BLaER1 (cell line): ENCODE measurements at regions not wholly inside any gene's neighbourhood (a gene's known extent, or its start where the extent isn't known, plus 50 kb on each side); places are given as distances from the start of the nearest gene placed in this dataset.

ENCODE experiments used
- H3K27ac ChIP-seq: shearing (Covaris generic); formaldehyde crosslinking; 2 replicates; pipeline ENCODE4 v1.8.1; 2022
- H3K27me3 ChIP-seq: shearing (Covaris generic); formaldehyde crosslinking; 2 replicates; pipeline ENCODE4 v1.8.1; 2022
- H3K36me3 ChIP-seq: shearing (Covaris generic); formaldehyde crosslinking; 2 replicates; pipeline ENCODE4 v1.8.1; 2022
- H3K4me1 ChIP-seq: shearing (Covaris generic); formaldehyde crosslinking; 2 replicates; pipeline ENCODE4 v1.8.1; 2022
- H3K4me2 ChIP-seq: shearing (Covaris generic); formaldehyde crosslinking; 2 replicates; pipeline ENCODE4 v1.8.1; 2022
- H3K4me3 ChIP-seq: shearing (Covaris generic); formaldehyde crosslinking; 2 replicates; pipeline ENCODE4 v1.8.1; 2022
- H3K9ac ChIP-seq: shearing (Covaris generic); formaldehyde crosslinking; 2 replicates; pipeline ENCODE4 v1.8.1; 2022
- H3K9me3 ChIP-seq: shearing (Covaris generic); formaldehyde crosslinking; 2 replicates; pipeline ENCODE4 v1.8.1; 2022
- H4K20me1 ChIP-seq: shearing (Covaris generic); formaldehyde crosslinking; 2 replicates; pipeline ENCODE4 v1.8.1; 2022
- Cebpa-rat ChIP-seq: shearing (Covaris generic); IDR thresholded peaks from 2 replicates; pipeline ENCODE4 v1.8.1; 2022

DNA sequence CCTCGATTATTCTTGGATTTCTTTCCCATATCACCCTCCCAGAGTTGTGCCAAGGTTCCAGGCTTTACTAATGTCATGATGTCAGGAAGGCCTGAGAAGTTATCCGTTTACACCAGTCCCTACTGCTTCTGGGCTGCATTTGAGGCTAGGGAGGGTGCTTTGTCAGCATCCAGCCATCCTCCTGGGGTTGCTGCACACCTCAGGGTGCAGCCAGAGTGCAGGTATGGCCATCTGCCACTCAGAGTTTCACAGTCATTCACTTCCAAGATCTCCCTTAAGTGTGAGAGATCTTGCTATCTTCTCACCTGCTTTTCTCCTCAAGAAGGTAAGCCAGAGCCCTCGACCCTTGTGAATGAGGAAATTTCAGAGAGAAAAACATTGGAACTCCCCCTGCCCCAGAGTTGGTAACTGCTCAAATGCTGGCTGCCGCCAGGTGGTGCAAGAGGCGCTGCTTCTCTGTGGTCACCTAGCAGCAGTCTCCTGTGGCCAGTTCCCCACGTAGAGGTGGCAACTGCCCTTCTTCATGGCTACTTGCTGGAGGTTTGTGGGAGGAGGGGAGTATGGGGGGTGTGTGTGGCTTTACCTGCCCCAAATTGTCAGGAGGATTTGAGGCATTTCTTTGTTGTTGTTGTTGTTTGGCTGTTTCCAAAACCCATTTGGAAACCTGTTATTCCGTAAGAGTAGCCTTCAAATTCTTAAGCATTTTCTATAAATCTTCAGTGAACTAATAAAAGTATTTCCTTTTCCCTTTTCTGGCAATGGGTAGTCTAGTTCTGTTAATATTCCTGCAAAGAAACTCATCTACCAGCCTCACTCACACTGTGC, 259.6 kb upstream of the DMRT1 start:
- no peak overlapping the region for H3K4me3 ChIP-seq
- H3K36me3 ChIP-seq: no peaks in the 10 kb centered on the region
- no peak overlapping the region for H3K4me2 ChIP-seq

DNA sequence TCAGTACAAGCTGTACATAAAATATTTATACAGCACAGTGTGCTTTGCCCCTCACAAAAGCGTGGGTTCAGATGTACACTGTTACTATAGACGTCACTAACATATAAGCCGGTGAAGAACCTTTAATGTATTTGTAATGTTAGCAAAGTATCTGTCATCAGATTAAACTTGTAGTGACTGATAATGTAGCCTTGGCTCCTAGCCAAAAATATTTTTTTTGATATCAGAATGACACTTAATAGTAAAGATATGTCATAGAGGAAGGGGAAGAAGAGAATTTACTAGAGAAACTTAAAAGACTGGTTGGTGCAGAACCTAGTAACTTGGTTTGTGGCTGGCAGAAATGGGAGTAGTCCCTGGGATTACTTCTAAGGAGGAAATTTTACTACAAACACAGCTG, 258.7 kb upstream of the DMRT1 start:
- no peak overlapping the region for H3K4me3 ChIP-seq
- H3K4me2 ChIP-seq: no peak overlapping the region
- H3K27me3 ChIP-seq: no peaks in the 10 kb centered on the region
- no peaks in the 10 kb centered on the region for H3K36me3 ChIP-seq
- no peak overlapping the region for H3K9ac ChIP-seq
- H3K9me3 ChIP-seq: peaks cover 12% of the 10 kb centered on the region
- no peak overlapping the region for H3K27ac ChIP-seq
- TF ChIP-seq Cebpa-rat: no peak
- no peaks in the 10 kb centered on the region for H3K4me1 ChIP-seq
- no peaks in the 10 kb centered on the region for H4K20me1 ChIP-seq

More for the DNA sequence above, 259.6 kb upstream of the DMRT1 start:
- Histone ChIP-seq H3K27ac (no peak overlapping the region), H3K4me1 (no peaks in the 10 kb centered on the region), H3K9me3 (peaks cover 18% of the 10 kb centered on the region), H3K9ac (no peak overlapping the region), H3K27me3 (no peaks in the 10 kb centered on the region), H4K20me1 (no peaks in the 10 kb centered on the region)
- TF ChIP-seq Cebpa-rat: no peak

DNA sequence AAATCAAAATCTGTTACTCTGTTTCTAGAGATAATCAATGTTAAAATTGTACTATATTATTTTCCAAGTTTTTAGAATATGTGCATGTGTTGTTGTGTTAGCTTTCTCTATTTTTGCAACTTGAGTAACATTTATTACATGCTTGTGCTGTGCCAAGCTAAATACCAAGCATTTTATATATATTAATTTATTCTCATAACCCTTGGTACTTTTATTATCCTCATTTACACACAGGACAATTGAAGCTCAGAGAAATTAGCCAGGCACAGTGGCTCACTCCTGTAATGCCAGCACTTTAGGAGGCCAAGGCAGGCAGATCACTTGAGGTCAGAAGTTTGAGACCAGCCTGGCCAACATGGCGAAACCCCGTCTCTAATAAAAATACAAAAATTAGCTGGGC, 254.0 kb upstream of the DMRT1 start:
- no peak overlapping the region for H3K4me2 ChIP-seq
- no peak overlapping the region for H3K9ac ChIP-seq
- no peaks in the 10 kb centered on the region for H4K20me1 ChIP-seq
- no peaks in the 10 kb centered on the region for H3K27me3 ChIP-seq
- no peaks in the 10 kb centered on the region for H3K36me3 ChIP-seq
- H3K9me3 ChIP-seq: no peaks in the 10 kb centered on the region
- no peaks in the 10 kb centered on the region for H3K4me1 ChIP-seq
- no peak overlapping the region for H3K4me3 ChIP-seq
- H3K27ac ChIP-seq: no peak overlapping the region
- TF ChIP-seq Cebpa-rat: no peak

DNA sequence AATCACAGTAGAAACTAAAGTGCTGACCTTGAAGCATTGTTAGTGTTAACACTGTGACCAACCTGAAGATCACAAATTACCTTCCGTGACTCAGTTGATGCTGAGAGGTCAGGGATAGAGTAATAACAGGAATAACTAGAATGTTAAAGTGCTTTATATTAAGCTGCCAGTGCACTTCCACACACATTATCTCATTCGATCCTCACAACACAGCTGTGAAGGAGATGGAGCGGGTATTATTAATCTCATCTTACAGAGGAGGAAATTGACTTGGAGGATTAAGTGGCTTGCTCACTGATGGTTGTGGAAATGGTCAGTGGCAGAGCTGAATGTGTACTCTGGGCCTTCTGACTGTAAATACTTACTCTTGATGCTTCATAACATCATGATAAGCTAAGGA, 252.5 kb upstream of the DMRT1 start:
- H3K9ac ChIP-seq: no peak overlapping the region

DNA sequence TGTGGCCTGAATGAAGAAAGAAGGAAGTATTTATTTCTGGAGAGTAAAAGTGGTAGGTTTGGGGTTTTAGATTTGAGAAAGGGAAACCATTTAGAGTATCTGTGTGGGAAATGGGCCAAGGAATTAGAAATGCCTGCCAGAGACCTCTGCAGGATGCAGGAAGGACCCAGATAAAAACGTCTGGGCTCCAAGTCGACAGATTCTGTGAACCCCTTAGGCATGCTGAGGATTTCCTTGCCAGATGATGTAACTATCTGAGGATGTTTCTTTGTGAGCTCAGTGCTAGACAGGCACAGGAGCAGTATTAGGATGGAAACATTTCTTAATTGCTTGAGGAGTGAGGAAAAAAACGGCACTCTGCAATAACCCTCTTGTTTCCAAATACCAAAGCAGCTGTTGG, 251.8 kb upstream of the DMRT1 start:
- no peaks in the 10 kb centered on the region for H3K4me1 ChIP-seq
- no peak overlapping the region for H3K27ac ChIP-seq
- H4K20me1 ChIP-seq: no peaks in the 10 kb centered on the region
- H3K9me3 ChIP-seq: no peaks in the 10 kb centered on the region
- no peak overlapping the region for H3K9ac ChIP-seq
- no peaks in the 10 kb centered on the region for H3K36me3 ChIP-seq
- no peak overlapping the region for H3K4me3 ChIP-seq
- TF ChIP-seq Cebpa-rat: no peak
- H3K27me3 ChIP-seq: no peaks in the 10 kb centered on the region
- H3K4me2 ChIP-seq: no peak overlapping the region

More for the DNA sequence above, 252.5 kb upstream of the DMRT1 start:
- no peaks in the 10 kb centered on the region for H3K9me3 ChIP-seq
- no peak for TF ChIP-seq Cebpa-rat
- H3K36me3 ChIP-seq: no peaks in the 10 kb centered on the region
- H4K20me1 ChIP-seq: no peaks in the 10 kb centered on the region
- no peak overlapping the region for H3K27ac ChIP-seq
- H3K4me2 ChIP-seq: no peak overlapping the region
- H3K4me3 ChIP-seq: no peak overlapping the region
- H3K4me1 ChIP-seq: no peaks in the 10 kb centered on the region
- no peaks in the 10 kb centered on the region for H3K27me3 ChIP-seq

DNA sequence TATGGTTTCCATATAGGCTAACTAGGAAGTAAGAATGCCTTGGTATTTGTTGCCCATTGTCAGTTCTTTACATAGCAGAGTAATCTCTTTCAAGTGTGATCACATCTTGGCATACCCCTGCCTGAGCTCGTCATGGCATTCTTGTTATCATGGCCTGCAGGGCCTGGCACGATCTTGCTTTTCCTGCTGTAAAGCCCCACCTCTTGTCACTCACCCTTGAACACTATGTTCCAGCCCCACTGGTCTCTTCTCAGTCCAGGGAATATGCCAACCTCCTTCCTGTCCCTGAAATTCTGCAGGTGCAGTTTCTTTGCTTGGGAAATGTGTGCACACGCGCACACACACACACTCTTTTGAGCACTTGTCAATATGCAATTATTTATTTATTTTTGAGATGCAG, 250.2 kb upstream of the DMRT1 start:
- no peak overlapping the region for H3K4me3 ChIP-seq
- no peak for TF ChIP-seq Cebpa-rat
- H3K36me3 ChIP-seq: no peaks in the 10 kb centered on the region
- no peaks in the 10 kb centered on the region for H3K4me1 ChIP-seq
- no peaks in the 10 kb centered on the region for H3K27me3 ChIP-seq
- no peaks in the 10 kb centered on the region for H3K9me3 ChIP-seq
- H4K20me1 ChIP-seq: no peaks in the 10 kb centered on the region
- no peak overlapping the region for H3K9ac ChIP-seq
- no peak overlapping the region for H3K4me2 ChIP-seq
- H3K27ac ChIP-seq: no peak overlapping the region

DNA sequence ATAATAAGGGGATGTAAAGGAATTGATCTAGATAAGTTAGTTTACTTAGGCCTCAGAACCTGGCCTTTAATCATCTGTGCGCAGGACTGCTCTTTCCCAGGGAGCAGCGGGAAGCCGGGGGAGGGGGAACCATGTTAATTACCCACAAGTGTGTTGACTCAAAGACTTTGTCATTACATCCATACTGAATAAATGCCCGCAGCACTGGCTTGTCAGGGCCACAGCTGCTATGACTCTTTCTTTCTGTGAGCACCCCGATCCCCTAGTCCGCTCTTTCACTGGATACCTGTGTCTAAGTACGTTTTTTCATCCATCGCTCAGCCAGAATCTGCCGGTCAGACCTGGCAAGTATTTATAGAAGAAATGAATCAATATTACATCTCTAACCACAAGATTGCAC, 249.3 kb upstream of the DMRT1 start:
- Histone ChIP-seq H3K36me3 (no peaks in the 10 kb centered on the region), H3K9me3 (no peaks in the 10 kb centered on the region), H3K9ac (no peak overlapping the region), H3K27ac (no peak overlapping the region), H3K4me1 (no peaks in the 10 kb centered on the region), H4K20me1 (no peaks in the 10 kb centered on the region), H3K27me3 (no peaks in the 10 kb centered on the region), H3K4me3 (no peak overlapping the region), H3K4me2 (no peak overlapping the region)
- TF ChIP-seq Cebpa-rat: no peak

DNA sequence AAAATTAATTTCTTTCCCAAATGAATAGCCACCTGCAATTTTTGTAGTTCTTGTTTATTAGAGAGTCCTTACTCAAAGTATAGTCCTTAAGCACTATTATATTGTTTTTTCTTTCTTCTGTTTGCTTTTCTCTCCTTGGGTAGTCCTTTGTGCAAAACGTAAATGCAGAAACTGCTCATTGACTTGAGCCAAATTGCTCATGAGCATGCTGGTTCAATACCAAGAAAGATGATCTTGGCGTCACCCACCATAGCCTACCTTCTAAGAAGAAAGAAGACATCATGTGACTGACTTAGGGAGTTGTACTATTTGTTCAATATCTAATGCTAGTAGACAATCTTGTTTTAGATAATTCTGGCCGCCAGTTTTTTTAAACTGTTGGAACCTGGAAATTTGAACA, 248.8 kb upstream of the DMRT1 start:
- Histone ChIP-seq H3K4me2 (no peak overlapping the region), H3K36me3 (no peaks in the 10 kb centered on the region), H3K4me3 (no peak overlapping the region), H4K20me1 (no peaks in the 10 kb centered on the region), H3K27ac (no peak overlapping the region), H3K4me1 (no peaks in the 10 kb centered on the region), H3K9ac (no peak overlapping the region), H3K9me3 (no peaks in the 10 kb centered on the region), H3K27me3 (no peaks in the 10 kb centered on the region)
- no peak for TF ChIP-seq Cebpa-rat

DNA sequence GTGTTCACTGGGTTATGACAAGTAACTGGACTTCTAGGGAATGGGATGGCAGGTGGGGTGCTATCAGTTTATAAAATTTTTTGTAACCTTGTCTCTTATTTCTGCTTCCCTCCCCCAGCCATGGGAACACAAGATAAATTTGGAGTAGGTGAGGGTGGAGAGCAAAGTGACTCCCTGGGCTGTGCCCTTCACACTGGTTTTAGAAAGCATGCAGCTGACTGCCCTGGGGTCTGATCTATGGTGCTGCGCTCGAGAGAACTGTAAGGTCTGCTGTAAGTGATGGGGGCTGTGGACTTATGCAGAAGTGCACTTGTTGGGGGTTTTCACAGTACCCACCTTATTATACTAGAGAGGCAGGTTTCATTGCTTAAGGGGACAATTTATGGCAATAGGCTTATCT, 247.7 kb upstream of the DMRT1 start:
- H3K36me3 ChIP-seq: no peaks in the 10 kb centered on the region
- H3K27ac ChIP-seq: no peak overlapping the region
- H3K27me3 ChIP-seq: no peaks in the 10 kb centered on the region
- H4K20me1 ChIP-seq: no peaks in the 10 kb centered on the region
- H3K4me3 ChIP-seq: no peak overlapping the region
- no peaks in the 10 kb centered on the region for H3K9me3 ChIP-seq
- no peak for TF ChIP-seq Cebpa-rat
- no peaks in the 10 kb centered on the region for H3K4me1 ChIP-seq
- no peak overlapping the region for H3K4me2 ChIP-seq
- no peak overlapping the region for H3K9ac ChIP-seq

DNA sequence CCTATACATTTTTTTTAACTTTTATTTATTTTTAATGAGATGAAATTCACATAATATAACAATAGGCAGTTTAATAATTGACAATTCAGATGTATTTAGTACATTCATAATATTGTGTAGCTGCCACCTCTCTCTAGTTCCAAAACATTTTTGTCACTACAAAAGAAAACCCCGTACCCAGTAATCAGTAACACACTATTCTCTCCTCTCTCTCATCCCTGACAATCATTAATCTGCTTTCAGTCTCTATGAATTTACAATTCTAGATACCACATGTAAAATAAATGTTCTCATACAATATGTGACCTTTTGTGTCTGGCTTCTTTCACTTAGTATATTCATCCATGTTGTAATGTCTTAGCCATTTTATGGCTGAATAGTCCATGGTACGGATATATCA, 244.8 kb upstream of the DMRT1 start:
- no peak for TF ChIP-seq Cebpa-rat
- Histone ChIP-seq H4K20me1 (no peaks in the 10 kb centered on the region), H3K27ac (no peak overlapping the region), H3K27me3 (no peaks in the 10 kb centered on the region), H3K4me3 (no peak overlapping the region), H3K36me3 (no peaks in the 10 kb centered on the region), H3K4me2 (no peak overlapping the region), H3K9me3 (no peaks in the 10 kb centered on the region), H3K9ac (no peak overlapping the region), H3K4me1 (no peaks in the 10 kb centered on the region)

DNA sequence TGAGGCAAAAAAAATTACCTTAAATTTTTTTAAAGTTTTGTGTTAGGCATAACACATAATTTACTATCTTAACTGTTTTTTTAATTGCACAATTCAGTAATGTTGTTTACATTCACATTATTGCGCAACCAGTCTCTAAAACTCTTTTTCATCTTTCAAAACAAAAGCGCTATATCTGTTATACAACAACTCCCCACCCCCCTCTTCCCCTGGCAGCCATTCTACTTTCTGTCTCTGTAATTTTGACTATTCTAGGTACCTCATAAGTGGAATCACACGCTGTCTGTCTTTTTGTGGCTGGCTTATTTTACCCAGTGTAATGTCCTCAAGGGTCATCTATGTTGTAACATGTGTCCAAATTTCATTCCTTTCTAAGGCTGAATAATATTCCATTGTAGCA, 241.5 kb upstream of the DMRT1 start:
- Histone ChIP-seq H3K4me2 (no peak overlapping the region), H3K27ac (no peak overlapping the region), H3K9me3 (no peaks in the 10 kb centered on the region), H3K9ac (no peak overlapping the region), H3K36me3 (no peaks in the 10 kb centered on the region), H4K20me1 (no peaks in the 10 kb centered on the region), H3K4me3 (no peak overlapping the region), H3K27me3 (no peaks in the 10 kb centered on the region), H3K4me1 (no peaks in the 10 kb centered on the region)
- TF ChIP-seq Cebpa-rat: peak; percentile 88; the same call in 1 of the 2 replicates
